GM21447 (cell line): ENCODE measurements at regions not wholly inside any gene's neighbourhood (a gene's known extent, or its start where the extent isn't known, plus 50 kb on each side); places are given as distances from the start of the nearest gene placed in this dataset.

Experiments used
- ATAC-seq: cut with Tn5 transposase; IDR thresholded peaks from one replicate; pipeline ENCODE4 v1.9.1; 2021; ENCODE audit not compliant: unreplicated experiment

DNA sequence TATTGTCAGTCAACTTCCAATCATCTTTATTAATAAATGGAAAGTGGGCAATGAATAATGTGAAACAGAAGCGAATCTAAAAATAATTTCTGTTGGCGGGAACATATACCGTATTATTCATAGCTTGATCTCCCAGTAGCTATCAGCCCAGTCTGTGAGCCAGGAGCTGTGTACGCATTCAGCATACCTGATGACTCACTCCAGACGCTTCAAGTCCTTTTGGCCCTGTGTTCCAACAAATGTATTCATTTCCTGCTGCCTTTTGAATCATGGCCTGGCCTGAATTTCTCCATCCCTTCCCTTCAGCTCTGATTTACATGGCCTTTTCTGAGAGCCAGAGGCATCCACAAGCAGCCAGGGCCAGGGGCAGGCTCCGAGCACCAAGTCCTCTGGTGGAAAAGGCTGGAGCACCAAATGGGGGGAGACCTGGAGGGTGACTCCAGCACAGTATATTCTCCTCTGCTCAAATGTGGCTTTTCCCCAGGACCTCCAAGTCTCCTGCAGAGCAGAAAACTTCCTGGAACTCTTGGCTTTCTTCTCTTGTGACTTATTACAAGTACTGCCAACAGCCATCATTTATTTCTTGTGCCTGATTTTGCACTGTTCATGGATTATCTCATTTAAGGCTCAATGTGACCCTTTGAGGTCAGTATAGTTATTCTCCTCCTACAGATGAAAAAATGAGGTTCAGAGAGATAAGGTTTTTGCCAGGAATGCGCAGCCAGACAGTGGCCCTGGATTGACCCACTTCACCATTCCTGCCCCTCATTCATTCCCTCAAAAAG, 108.7 kb downstream of the EN1 start:
- no peak for ATAC-seq

DNA sequence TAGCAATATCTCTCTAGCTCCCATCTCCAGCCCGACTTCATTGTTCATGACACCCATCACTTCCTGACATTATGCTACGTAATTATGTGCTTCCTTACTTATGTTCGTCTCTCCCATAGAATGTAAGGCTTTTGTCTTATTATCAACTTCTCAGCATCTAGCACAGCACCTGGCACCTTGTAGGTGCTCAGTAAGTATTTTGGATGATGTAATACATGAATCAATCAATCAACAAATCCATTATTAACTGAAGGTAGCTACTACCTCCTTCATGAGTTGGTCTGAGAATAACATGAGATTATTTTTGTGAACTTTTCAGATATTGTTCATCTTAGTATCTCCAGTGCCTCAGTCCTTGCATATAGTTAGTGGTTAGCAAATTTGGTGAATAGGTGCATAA, 109.3 kb downstream of the EN1 start:
- no peak for ATAC-seq

DNA sequence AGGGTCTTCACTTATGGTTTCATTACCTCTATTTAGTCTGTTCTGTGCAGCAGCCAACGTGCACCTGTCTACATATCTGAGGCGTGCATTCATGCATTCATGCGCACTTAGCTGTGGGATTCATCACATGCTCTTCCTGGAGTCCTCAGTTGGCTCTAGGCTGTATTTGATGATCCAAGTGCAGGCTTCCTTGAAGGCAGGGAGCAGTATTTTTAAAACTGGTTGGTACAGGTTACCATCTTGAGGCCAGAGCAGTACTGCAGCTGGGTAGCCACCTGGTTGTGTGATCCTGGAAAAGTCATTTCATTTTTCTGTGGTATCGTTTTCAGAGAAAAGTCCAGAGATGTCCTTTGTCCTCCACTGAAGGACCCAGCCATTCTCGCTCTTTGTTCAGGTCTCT, 109.8 kb downstream of the EN1 start:
- ATAC-seq, result no peak

DNA sequence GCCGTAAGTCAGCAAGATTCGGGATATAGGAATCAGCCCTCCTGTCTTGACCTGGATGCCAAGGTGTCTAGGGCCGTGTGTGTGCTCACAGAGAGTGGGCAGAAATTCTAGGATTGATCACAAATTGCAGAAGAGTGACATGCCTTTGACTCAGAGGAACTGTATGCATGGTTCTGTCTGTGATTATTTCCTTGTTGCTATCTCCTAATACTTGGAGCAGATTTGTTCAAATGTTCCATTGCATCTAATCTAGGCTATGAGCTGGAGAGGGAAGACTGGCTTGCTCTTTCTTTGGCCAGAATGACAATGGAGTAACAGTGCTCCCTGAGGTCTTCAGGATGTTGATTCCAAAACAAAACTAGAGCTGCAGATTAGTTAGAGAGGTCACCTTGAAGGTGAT, 115.0 kb downstream of the EN1 start:
- no peak for ATAC-seq

DNA sequence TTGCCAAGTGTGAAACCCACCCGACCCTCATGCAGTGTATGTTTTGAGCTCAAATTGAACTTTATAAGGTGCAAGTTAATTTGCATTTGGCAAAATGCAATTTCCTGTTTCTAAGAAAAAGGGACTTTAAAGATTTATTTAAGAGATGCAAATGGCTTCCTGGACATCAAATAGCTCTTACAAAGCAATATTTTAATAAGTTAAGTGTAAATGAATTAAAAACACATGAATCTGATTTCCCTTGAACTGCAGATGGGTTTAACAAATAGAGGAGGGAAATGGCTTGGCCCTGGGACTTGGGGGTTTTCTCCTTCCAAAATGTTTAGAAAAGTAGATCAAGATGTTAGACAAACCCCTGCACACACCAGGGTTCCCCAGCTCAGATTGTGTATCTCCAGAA, 116.0 kb downstream of the EN1 start:
- no peak for ATAC-seq

DNA sequence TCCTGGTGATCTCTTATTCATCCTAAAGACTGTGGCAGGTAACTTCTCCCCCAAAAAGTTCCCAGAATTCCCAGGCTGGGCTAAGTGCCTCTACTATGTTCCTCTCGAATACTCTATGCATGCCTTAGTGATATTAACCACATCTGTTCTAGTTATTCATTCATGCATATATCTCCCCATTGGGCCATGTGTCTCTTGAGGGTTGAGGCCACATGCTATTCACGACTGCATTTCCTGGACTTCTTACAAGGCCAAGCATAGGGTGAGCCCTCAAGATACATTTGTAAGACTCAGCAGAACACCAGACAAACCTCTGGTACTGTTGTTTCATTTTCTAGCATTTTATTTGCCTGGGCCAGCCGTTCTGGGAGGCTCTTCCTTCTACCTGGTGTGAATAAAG, 117.0 kb downstream of the EN1 start:
- ATAC-seq, result no peak

DNA sequence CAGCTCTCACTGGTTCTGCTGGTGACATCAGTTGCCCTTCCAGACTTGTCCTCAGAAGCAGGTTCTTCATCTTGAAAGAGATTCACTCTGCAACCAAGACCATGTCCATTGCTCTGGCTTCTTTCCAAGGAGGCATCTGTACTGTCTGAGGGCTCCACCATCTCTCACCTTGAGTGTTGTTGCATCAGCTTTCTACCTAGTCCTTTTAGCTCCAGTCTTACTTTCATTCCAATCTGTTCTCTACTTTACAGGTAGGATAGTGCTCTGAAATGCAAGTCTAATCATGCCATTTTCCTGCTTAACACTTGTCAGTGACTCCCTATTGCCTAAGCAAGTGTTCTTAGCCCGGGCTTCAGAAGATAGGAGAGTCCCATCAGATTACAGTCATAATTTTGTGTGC, 117.7 kb downstream of the EN1 start:
- no peak for ATAC-seq

DNA sequence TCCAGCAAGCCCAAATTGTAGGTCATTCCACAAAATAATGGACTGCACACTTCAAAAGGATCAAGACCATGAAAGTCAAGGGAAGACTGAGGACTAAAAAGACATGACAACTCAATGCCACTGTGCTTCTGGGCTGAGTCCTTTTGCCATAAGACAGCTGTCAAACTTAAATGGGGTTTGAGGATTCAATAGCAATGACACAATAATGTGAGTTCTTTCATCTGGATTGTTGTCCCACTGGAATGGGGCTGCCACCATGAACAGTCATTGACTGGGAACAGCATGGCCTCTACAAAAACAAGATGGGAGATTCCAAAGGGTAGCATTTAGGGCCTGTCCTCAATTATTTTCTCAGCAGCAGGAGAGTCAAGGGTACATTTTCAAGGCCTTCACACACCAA, 118.5 kb downstream of the EN1 start:
- no peak for ATAC-seq

DNA sequence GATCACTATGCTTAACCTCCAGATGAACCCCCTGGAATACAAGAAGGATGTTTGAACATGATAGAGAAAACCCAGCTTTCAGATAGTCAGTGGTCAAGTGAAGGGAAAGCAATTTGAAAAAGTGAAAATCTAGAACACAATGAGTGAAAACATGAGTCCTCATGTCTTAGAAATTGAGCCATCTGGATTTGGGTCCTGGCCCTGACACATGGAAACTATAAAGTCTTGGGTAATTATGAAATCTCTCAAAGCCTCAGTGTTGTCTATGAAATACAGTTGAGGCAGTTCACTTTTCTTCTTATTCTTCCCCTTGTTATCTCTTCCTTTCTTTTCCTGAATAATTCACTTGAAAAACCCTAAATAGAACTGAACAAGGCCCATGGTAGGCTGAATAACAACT, 120.6 kb downstream of the EN1 start:
- no peak for ATAC-seq

DNA sequence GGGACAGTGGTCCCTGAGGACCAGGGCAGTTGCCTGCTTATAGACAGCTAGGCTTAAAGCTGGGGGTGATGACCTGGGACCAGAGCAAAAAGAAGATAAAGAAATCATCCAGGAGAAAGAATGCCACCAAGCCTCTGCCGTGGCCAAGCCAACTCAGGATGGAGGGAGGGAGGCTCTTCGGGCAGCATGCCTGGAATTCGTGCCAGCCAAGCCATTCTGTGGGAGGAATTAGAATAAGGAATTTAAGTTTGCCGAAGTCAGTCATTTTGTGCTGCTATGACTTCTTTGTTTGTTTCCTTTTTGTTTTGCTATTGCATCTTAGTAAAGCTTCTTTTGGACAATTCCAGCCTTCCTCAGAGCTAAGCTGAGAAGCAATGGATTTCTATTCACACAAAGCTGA, 124.1 kb downstream of the EN1 start:
- no peak for ATAC-seq

DNA sequence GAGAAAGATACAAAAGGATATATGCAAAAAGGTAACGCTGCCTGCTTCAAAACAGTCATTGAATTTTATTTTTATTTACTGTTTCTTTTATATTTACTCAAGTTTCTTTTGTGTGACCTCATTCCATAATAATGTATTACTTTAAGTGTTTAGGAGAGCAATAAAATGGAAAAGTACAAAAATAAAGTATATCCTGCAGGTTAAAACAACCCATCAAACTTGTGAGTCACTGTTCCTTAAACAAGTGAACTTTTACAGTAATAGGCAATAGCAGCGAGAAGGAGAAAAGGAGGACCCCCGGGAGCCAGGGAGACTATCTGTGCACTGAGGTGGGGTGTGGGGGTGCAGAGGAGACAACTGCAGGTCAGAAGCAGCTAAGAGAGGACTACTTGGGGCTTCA, 124.5 kb downstream of the EN1 start:
- ATAC-seq, result no peak

DNA sequence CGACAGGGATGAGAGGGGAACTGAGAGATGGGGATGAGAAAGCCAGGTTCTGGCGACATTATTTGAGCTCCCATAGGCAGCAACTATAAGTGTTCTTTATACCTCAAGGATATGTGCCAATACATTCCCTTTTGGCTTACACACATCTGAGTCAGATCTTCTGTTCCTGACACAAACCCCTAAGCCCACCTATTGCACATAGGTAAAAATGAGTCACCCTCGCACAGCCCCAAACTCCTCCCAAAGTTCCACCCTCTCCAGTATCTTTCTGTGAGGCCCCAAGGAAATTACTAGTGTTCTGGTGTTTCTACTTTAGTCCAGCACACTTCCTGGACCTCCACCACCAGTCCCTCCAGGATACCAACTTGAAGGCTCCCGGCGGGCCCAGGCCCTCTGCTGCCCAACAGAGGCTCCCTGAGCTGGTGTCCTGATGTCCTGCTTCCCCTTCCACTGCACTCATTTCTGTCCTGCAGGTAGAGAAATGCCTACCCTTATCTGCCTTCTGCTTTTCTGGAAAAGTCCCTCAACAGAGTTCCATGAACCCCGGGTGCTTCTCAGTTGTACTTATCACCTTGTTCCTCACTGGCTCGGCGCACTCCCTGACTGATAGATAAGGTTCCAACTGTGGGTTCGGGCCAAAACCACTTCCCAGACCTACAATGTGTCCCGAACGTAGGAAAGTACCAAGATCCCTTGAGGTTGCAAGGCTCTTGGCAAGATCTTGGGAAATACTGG, 125.5 kb downstream of the EN1 start:
- ATAC-seq, result no peak

DNA sequence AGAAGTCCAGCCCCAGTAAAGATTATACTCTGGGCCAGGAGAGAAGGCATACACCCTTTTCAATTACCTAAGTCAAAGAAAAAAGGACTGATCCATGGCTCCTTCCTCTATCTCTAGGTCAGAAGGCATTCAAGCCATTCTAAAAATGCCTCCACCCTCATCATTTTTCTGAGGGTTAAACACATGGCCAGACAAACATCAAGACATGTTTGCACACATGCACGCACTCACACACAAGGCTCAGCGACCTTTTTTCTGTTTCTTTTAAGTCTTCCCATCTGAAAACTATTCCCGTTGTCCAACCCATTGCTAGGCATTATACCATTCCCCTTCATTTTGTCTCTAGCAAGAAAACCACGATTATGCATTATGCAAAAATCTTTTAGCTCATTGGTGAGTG, 126.6 kb downstream of the EN1 start:
- no peak for ATAC-seq

DNA sequence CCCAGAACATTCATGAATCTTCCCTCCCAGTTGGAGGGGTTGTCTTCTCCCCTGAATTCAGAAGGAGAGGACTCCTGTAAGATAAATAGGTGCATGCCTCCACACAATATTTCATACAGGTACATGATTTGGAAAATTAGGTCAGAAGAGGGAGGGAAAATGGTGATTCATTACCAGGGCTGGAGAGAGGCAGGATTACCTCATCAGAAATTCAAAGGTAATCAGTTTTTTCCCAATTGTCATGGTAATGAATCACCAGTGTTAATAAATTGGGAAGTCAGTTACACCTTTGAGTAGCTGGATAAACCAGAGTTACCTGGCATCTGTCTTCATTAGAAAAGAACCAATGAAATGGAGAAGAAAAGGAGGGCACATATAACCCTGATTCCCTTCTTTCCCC, 128.5 kb downstream of the EN1 start:
- no peak for ATAC-seq

DNA sequence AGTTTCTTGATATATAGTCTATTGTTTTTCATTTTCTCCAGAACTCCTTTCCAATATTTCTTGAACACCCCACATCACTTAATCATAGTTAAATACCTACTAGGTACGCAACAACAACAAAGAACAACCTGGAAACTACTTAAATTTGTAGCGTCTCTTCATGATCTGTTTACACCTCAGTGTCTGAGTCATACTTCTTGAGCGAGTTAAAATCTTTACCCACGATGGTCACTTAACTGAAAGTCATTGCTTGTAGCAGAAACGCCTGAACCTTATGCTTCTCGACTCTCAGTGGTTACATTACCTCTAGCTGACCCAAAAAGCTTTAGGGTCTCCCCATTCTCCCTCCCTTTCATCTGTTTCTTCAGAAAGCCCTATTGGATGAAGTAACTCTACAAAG, 131.3 kb downstream of the EN1 start:
- ATAC-seq, result no peak

DNA sequence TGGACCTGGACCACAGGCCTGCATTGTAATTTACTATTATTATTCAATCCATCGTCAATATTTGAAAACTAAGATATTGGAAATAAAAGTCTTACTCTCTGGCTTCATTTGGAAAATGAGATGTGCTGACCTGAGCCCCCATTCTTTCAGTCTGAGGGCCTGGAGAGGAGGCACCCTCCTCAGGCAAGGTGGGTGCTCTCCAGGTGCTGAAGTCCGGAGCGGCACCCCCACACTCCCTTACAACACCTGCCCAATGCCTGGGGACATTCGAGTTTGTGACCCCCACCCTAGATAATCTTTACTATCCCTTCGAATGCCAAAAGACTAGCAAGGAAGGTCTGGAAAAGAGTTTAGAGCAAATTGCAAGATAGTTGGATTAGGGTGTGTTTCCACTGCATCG, 133.3 kb downstream of the EN1 start:
- ATAC-seq, result no peak

DNA sequence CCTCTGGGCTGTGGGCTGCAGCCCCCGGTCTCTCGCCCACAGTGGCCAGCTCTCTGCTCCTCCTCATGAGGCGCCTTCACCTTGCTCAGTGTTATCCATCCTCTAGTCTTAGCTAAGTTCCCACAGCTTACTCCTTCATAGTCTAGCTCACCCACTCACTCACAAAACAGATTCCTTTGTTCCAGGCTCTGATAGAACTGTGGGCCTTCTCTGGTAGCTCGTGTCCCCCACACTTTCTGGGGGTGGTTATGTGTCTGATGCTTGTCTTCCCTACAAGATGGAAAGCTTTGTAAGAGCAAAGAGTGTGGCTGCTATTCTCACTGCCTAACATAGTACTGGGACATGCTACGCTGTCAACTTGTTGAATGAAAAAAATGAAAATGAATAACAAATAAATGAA, 135.8 kb downstream of the EN1 start:
- no peak for ATAC-seq

DNA sequence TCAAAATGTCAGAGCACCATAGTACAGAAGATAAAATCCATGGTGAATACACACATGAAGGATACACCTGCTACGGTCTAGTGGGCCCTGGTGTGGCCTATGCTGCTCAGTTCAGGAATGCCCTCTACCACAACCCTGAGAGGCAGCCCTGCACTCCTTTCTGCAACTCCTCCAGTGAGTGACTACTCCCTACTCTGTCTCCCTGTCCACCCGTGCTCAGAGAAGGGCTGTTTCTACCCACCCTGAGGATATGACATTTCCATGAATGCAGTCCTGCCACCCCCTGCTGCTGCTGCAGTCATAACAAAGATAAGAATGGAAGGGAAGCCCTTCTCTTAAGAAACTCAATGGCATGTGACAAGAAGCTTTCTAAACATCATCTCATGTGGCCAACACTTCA, 137.0 kb downstream of the EN1 start:
- ATAC-seq, result no peak

DNA sequence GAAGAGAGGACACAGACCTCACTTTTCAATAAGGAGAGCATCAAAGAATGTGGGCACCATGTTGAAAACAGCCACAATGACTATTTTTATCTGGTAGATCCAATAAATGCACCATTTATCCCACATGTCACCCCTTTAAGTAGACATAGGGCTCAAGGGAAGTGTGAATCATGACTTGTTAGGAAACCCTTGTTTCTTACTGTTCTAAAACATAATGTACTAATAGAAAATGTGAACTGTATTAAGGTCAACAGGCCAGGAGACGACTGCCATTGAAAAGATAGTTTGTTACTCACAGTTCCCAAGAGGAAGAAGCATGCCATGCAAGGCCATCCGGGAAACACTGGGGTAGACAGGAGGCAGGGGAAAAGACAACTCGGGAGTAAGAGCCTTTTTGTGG, 137.7 kb downstream of the EN1 start:
- no peak for ATAC-seq

DNA sequence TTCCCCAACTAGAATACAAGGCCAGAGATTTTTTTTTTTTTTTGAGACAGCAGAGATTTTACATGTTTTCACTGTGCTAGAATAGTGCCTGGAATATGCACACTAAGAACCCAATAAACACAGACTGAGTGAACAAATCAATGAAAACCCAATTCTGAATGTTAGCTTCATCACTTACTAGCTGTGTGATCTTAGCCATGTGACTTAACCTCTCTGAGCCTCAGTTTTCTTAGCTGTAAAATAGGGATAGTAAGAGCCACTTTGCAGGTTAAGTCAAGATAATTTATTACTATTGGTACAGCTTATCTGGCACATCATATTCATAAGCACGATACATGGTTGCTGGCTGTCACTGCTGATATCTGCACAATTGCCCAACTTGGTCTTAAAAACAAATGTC, 140.6 kb downstream of the EN1 start:
- ATAC-seq, result no peak

DNA sequence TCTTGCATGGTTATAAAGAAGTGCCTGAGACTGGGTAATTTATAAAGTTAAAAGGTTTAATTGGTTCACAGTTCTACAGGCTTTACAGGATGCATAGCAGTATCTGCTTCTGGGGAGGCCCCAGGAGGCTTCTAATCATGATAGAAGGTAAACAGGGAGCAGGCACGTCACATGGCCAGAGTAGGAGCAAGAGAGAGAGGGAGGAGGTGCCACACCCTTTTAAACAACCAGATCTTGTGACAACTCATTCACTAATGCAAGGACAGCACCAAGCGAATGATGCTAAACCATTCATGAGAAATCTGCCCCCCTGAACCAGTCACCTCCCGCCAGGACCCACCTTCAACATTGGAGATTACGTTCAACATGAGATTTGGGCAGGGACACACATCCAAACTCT, 141.1 kb downstream of the EN1 start:
- ATAC-seq, result no peak

DNA sequence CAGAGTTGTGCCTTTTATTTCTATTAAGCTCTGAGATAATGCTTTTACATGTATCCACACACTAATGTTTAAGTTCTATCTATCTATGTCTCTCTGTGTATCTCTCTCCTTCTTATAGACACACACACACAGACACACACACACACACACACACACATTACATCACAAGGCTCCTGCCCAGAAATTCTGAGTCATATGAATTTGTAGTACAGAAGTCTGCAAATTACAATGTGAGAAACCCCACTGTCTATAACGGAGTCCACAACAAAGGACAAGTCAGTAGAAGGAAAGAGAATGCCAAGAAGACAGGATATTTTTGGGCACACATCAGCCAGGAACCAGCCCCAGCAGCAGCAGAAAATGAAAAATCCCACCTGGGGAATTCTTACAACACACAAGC, 142.4 kb downstream of the EN1 start:
- ATAC-seq, result no peak
